GM19452 (cell line): ENCODE measurements at regions not wholly inside any gene's neighbourhood (a gene's known extent, or its start where the extent isn't known, plus 50 kb on each side); places are given as distances from the start of the nearest gene placed in this dataset.
A peak's percentile ranks its signal among the peaks of the same experiment; 100 is the strongest.
"Not testable (repeated sequence)": the region's sequence is repeated elsewhere in the genome, so short reads cannot be mapped to it uniquely, and the experiment has no call there.

ENCODE experiments used
- ATAC-seq: cut with Tn5 transposase; IDR thresholded peaks from one replicate; pipeline ENCODE4 v1.9.1; 2021; ENCODE audit not compliant: unreplicated experiment

- ATAC-seq: no peak
These were observed 109.0 kb downstream of the ANXA3 start for GRCh38 chr4:78660559-78660958.

- ATAC-seq: no peak
These were observed 109.6 kb downstream of the ANXA3 start for GRCh38 chr4:78661086-78661690.

- ATAC-seq: peak; percentile 85
These were observed 110.5 kb downstream of the ANXA3 start for GRCh38 chr4:78661921-78662521.

GRCh38 chr4:78662658-78663057 lies 111.1 kb downstream of the ANXA3 start:
- ATAC-seq: no peak

GRCh38 chr4:78664296-78664695 lies 111.9 kb upstream of the BMP2K start:
- ATAC-seq: not testable (repeated sequence)

- ATAC-seq: no peak
These were observed 110.9 kb upstream of the BMP2K start for GRCh38 chr4:78665216-78665770.

- no peak for ATAC-seq
These were observed 109.3 kb upstream of the BMP2K start for GRCh38 chr4:78666830-78667258.

- ATAC-seq: no peak
These were observed 108.8 kb upstream of the BMP2K start for GRCh38 chr4:78667325-78667724.

GRCh38 chr4:78667764-78668163 lies 108.4 kb upstream of the BMP2K start:
- peak; percentile 71 for ATAC-seq

- no peak for ATAC-seq
These were observed 106.7 kb upstream of the BMP2K start for GRCh38 chr4:78669453-78669852.

- no peak for ATAC-seq
These were observed 104.0 kb upstream of the BMP2K start for GRCh38 chr4:78671903-78672815.

- ATAC-seq: no peak
These were observed 102.8 kb upstream of the BMP2K start for GRCh38 chr4:78673337-78673736.

- ATAC-seq: no peak
These were observed 100.8 kb upstream of the BMP2K start for GRCh38 chr4:78675325-78675724.

GRCh38 chr4:78682070-78682469 lies 94.1 kb upstream of the BMP2K start:
- no peak for ATAC-seq

GRCh38 chr4:78683352-78683751 lies 92.8 kb upstream of the BMP2K start:
- ATAC-seq: no peak

GRCh38 chr4:78684325-78685079 lies 91.6 kb upstream of the BMP2K start:
- ATAC-seq: no peak

GRCh38 chr4:78687818-78688217 lies 88.3 kb upstream of the BMP2K start:
- ATAC-seq: no peak

- no peak for ATAC-seq
These were observed 87.8 kb upstream of the BMP2K start for GRCh38 chr4:78688366-78688765.

- no peak for ATAC-seq
These were observed 86.9 kb upstream of the BMP2K start for GRCh38 chr4:78689261-78689660.

GRCh38 chr4:78689700-78690323 lies 86.3 kb upstream of the BMP2K start:
- no peak for ATAC-seq
